Ishikawa (cell line): ENCODE measurements at regions not wholly inside any gene's neighbourhood (a gene's known extent, or its start where the extent isn't known, plus 50 kb on each side); places are given as distances from the start of the nearest gene placed in this dataset.

Experiments used
- CEBPB ChIP-seq: IDR thresholded peaks from 2 replicates; pipeline ENCODE4 v1.6.1; 2012
- CREB1 ChIP-seq: IDR thresholded peaks from 2 replicates; pipeline ENCODE4 v1.6.1; 2012; ENCODE audit warnings: low read depth
- EGR1 ChIP-seq: IDR thresholded peaks from 2 replicates; pipeline ENCODE4 v1.6.1; 2012
- EP300 ChIP-seq: IDR thresholded peaks from 2 replicates; pipeline ENCODE4 v1.6.1; 2012; ENCODE audit warnings: borderline replicate concordance
- FOXM1 ChIP-seq: IDR thresholded peaks from 2 replicates; pipeline ENCODE4 v1.6.1; 2012; ENCODE audit warnings: low read depth, borderline replicate concordance
- NFIC ChIP-seq: IDR thresholded peaks from 2 replicates; pipeline ENCODE4 v1.6.1; 2012
- RAD21 ChIP-seq: IDR thresholded peaks from 2 replicates; pipeline ENCODE4 v1.6.1; 2012; ENCODE audit warnings: low read depth
- REST ChIP-seq: IDR thresholded peaks from 2 replicates; pipeline ENCODE4 v1.6.1; 2012; ENCODE audit warnings: low read depth, mild to moderate bottlenecking
- TAF1 ChIP-seq: IDR thresholded peaks from 2 replicates; pipeline ENCODE4 v1.6.1; 2012; ENCODE audit warnings: low read depth, mild to moderate bottlenecking
- TCF12 ChIP-seq: IDR thresholded peaks from 2 replicates; pipeline ENCODE4 v1.6.1; 2012; ENCODE audit warnings: low read depth
- TEAD4 ChIP-seq: IDR thresholded peaks from 2 replicates; pipeline ENCODE4 v1.6.1; 2012
- USF1 ChIP-seq: IDR thresholded peaks from 2 replicates; pipeline ENCODE4 v1.6.1; 2012
- YY1 ChIP-seq: IDR thresholded peaks from 2 replicates; pipeline ENCODE4 v1.6.1; 2012; ENCODE audit warnings: low read depth
- ZBTB7A ChIP-seq: IDR thresholded peaks from 2 replicates; pipeline ENCODE4 v1.6.1; 2012; ENCODE audit warnings: low read depth
- TF ChIP-seq, protein P1 (sequence below): IDR thresholded peaks from 2 replicates; pipeline ENCODE4 v1.6.1; 2012

DNA sequence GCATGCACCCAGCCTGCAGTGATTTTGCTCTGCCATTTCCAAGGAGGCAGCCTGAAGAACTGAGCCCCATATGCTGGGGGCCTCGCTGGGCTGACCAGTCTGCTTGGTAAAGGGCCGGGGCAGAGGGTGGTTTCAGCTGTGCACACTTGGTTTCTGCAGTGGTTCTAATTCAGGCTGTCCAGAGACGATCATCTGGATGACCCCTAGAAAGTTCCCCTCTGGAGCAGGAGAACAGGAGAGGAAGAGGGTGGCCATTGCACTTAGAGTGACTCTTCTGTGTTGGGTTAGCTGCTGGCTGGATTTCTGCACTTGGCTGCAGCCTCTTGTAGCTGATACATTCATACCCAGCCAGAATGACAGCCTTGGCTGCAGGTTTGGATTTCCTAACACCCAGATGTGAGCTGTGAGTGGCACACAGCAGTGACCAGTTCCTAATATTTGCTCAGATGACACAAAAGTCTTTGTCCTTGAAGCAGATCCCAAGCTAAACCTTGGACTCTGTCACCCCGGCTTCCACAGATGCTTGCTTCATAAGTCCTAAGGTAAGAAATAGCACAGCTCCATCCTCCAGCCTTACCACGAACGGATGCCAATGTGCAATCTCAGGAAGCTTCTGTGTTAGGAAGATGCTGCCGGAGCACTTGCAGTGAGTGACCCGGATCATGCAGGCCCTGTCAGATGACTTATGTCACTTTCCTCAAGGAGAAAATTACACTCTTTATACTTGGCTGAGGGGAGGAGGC is 105.6 kb downstream of the HNRNPLL start:
- TF ChIP-seq TEAD4: no peak
- no peak for TF ChIP-seq USF1
- TF ChIP-seq, protein P1, sequence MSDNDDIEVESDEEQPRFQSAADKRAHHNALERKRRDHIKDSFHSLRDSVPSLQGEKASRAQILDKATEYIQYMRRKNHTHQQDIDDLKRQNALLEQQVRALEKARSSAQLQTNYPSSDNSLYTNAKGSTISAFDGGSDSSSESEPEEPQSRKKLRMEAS: no peak

- TF ChIP-seq CEBPB: no peak
These were observed 106.8 kb downstream of the HNRNPLL start for GRCh38 chr2:38495880-38496279.

DNA sequence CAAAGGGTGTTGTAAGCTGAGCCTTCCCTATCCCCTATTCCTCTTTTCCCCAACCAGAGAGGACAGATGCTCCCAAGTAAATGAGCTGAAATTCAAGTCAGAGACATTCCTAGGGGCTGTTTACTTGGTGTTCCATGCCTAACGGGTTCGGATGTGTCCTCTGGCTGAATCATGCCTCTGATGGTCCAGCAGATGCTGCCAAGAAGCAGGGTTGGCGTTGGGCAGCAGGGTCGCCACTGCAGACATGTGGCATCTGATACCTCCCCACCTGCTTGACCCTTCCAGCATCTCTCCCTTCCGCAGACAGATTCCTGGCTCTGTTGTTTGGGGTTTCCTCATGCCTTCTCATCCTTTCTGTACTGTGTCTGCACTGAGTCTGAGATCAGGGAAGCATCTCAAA is 108.3 kb downstream of the HNRNPLL start:
- TF ChIP-seq FOXM1 (no peak), TAF1 (no peak), YY1 (no peak), REST (no peak), CREB1 (no peak), RAD21 (no peak), TEAD4 (no peak), EGR1 (no peak), CEBPB (no peak), NFIC (no peak), ZBTB7A (no peak), USF1 (no peak), TCF12 (no peak)
- TF ChIP-seq, protein P1: no peak

GRCh38 chr2:38492042-38492615 is 110.6 kb downstream of the HNRNPLL start:
- TF ChIP-seq, protein P1: no peak
- TF ChIP-seq ZBTB7A: no peak
- TF ChIP-seq TEAD4: no peak
- TF ChIP-seq FOXM1: no peak
- TF ChIP-seq USF1: no peak
- no peak for TF ChIP-seq CEBPB
- no peak for TF ChIP-seq EGR1
- no peak for TF ChIP-seq NFIC
- TF ChIP-seq TAF1: no peak
- no peak for TF ChIP-seq RAD21
- TF ChIP-seq REST: no peak
- TF ChIP-seq TCF12: no peak

DNA sequence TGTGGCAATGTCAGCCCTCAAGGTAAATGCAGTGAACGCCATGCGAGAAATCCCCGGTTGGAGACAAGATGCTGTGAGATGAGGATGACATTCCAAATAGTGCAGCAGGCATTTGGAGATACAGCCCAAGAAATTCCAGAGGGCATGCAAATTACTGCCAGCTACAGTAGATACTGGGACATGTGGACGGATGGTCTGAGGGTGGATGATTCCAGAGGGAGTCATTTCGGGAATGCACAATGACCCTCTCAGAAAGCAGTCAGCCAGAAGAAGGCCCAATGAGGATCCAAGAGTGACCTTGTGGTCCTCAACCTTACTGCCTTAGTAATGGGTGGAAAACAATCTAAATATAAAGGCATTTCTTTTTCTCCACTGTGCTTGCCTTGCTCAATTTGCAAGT is 111.3 kb downstream of the HNRNPLL start:
- TF ChIP-seq ZBTB7A (no peak), TCF12 (no peak), EP300 (no peak), USF1 (no peak), YY1 (no peak), RAD21 (no peak), TEAD4 (no peak), CEBPB (no peak), TAF1 (no peak), NFIC (no peak), FOXM1 (no peak), REST (no peak), EGR1 (no peak), CREB1 (no peak)
- TF ChIP-seq, protein P1: no peak
